ENCODE measurements at regions not wholly inside any gene's neighbourhood (a gene's known extent, or its start where the extent isn't known, plus 50 kb on each side); places are given as distances from the start of the nearest gene placed in this dataset.

DNA sequence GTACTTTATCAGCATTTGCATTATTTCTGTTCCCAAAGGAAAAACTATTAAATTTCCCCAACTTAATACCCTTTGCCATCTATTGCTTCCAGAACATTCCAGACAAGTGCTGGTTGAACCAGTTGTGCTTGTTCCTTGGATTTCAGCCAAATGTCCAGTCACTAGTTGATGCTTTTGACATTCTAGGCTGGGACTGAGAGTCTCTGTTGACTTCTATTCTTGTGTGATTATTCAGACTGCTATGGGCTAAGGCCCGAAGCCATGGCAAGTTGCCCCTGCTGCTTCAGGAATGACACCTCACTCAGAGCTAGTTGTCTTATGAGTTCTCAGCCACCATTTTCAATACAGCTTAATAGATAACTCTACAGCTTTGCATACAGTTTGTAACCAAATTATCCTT is 458.1 kb upstream of the ARGLU1 start:
- TF ChIP-seq, protein P1, sequence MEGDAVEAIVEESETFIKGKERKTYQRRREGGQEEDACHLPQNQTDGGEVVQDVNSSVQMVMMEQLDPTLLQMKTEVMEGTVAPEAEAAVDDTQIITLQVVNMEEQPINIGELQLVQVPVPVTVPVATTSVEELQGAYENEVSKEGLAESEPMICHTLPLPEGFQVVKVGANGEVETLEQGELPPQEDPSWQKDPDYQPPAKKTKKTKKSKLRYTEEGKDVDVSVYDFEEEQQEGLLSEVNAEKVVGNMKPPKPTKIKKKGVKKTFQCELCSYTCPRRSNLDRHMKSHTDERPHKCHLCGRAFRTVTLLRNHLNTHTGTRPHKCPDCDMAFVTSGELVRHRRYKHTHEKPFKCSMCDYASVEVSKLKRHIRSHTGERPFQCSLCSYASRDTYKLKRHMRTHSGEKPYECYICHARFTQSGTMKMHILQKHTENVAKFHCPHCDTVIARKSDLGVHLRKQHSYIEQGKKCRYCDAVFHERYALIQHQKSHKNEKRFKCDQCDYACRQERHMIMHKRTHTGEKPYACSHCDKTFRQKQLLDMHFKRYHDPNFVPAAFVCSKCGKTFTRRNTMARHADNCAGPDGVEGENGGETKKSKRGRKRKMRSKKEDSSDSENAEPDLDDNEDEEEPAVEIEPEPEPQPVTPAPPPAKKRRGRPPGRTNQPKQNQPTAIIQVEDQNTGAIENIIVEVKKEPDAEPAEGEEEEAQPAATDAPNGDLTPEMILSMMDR (IDR thresholded peaks at IDR 0.05), result no peak
- TF ChIP-seq POLR2AphosphoS5 (IDR thresholded peaks at IDR 0.05), result peak; percentile 56 to 66
- no peak for TF ChIP-seq POLR2A (IDR thresholded peaks at IDR 0.05; ENCODE audit: low read depth)
- no peak for TF ChIP-seq EP300 (IDR thresholded peaks at IDR 0.05)
